Stimulated activated CD4-positive, alpha-beta T cell treated with anti-CD3 and anti-CD28 coated beads, Interleukin-12 subunit alpha, Interleukin-12 subunit beta, amount 100 ng/mL, for 48 hours (primary cell): ENCODE measurements at regions not wholly inside any gene's neighbourhood (a gene's known extent, or its start where the extent isn't known, plus 50 kb on each side); places are given as distances from the start of the nearest gene placed in this dataset.

Experiments
- DNase-seq, 3 donors: peaks; one replicate each; pipeline ENCODE4 v3.0.0-alpha.2; 2020; ENCODE audit warnings: low read depth in 2 of 3, low spot score in 1 of 3

DNA sequence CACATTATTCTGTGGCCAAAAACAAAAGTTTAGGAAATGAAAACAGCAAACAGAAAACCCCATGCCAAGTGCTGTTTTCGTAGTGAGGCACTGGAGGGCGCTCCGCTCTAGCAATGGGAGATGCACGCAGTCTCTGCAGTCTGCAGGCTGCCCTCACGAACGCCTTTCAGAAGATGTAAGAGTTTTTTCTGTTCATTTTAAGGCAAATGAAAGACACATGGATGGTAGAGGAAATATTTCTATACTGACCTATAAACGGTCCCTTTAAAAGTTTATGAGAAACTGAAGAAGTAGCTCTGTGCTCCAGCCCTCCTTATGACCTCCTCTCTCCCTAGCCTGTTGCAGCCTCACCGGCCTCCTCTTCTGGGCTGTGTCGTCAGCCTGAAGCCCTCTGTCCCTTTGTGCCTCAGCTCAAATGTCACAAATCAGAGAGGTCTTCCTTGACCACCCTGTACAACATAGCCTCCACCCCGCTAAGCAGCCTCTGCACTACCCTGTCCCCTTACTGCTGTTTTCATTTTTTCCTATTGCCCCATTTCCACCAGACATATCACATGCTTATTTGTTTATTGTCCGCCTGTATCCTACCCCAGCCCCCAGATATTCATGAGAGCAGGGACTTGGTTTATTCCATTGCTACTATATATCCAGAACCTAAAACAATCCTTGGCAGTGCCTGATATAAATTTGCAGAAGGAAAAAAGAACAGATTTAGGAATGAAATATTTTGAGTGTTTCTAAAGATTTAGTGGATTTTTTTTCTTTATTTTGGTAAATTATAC lies 116.4 kb downstream of the TM9SF2 start:
- DNase-seq: peak in 1 of 3 donors; percentile 30

DNA sequence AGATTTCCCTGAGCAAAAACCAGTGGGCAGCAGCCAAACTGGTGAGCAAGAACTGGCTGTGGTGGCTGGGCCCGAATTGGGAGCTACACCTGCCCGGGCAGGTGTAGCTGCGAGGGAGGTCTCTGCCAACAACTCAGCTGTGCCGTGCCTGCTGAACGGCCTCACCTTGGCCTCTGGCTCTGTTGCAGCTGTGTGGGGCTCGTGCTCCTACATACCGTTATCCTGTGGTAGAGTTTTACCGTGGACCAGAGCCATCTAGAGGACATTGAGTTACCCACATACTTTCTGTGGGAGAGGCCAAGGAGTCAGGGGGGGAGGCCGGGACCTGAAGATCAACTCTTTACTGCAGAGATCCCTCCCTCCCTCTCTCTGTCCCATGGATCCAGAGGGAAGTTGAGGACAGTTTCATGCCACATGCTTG lies 113.2 kb downstream of the TM9SF2 start:
- no peak for DNase-seq
